ENCODE measurements at regions not wholly inside any gene's neighbourhood (a gene's known extent, or its start where the extent isn't known, plus 50 kb on each side); places are given as distances from the start of the nearest gene placed in this dataset.

GRCh38 chr18:37666991-37667390, 101.4 kb upstream of the CELF4 start:
- TF ChIP-seq, protein P1, sequence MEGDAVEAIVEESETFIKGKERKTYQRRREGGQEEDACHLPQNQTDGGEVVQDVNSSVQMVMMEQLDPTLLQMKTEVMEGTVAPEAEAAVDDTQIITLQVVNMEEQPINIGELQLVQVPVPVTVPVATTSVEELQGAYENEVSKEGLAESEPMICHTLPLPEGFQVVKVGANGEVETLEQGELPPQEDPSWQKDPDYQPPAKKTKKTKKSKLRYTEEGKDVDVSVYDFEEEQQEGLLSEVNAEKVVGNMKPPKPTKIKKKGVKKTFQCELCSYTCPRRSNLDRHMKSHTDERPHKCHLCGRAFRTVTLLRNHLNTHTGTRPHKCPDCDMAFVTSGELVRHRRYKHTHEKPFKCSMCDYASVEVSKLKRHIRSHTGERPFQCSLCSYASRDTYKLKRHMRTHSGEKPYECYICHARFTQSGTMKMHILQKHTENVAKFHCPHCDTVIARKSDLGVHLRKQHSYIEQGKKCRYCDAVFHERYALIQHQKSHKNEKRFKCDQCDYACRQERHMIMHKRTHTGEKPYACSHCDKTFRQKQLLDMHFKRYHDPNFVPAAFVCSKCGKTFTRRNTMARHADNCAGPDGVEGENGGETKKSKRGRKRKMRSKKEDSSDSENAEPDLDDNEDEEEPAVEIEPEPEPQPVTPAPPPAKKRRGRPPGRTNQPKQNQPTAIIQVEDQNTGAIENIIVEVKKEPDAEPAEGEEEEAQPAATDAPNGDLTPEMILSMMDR (conservative IDR thresholded peaks at IDR 0.05; ENCODE audit: low read depth in 2 of 2) = no peak
- no peak for TF ChIP-seq EZH2 (IDR thresholded peaks at IDR 0.05; ENCODE audit: low read depth, unreplicated experiment)
- TF ChIP-seq POLR2AphosphoS5 (IDR thresholded peaks at IDR 0.05; ENCODE audit: low read depth) = no peak
- TF ChIP-seq CREB1 (CRISPR knock-in tag; IDR thresholded peaks at IDR 0.05; ENCODE audit: low read depth) = no peak
- TF ChIP-seq, protein P2, sequence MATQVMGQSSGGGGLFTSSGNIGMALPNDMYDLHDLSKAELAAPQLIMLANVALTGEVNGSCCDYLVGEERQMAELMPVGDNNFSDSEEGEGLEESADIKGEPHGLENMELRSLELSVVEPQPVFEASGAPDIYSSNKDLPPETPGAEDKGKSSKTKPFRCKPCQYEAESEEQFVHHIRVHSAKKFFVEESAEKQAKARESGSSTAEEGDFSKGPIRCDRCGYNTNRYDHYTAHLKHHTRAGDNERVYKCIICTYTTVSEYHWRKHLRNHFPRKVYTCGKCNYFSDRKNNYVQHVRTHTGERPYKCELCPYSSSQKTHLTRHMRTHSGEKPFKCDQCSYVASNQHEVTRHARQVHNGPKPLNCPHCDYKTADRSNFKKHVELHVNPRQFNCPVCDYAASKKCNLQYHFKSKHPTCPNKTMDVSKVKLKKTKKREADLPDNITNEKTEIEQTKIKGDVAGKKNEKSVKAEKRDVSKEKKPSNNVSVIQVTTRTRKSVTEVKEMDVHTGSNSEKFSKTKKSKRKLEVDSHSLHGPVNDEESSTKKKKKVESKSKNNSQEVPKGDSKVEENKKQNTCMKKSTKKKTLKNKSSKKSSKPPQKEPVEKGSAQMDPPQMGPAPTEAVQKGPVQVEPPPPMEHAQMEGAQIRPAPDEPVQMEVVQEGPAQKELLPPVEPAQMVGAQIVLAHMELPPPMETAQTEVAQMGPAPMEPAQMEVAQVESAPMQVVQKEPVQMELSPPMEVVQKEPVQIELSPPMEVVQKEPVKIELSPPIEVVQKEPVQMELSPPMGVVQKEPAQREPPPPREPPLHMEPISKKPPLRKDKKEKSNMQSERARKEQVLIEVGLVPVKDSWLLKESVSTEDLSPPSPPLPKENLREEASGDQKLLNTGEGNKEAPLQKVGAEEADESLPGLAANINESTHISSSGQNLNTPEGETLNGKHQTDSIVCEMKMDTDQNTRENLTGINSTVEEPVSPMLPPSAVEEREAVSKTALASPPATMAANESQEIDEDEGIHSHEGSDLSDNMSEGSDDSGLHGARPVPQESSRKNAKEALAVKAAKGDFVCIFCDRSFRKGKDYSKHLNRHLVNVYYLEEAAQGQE (IDR thresholded peaks at IDR 0.05; ENCODE audit: unreplicated experiment) = no peak
- no peak for TF ChIP-seq JUNB (IDR thresholded peaks at IDR 0.05; ENCODE audit: unreplicated experiment)

Measured in GM23338 (cell line).